ENCODE measurements at regions not wholly inside any gene's neighbourhood (a gene's known extent, or its start where the extent isn't known, plus 50 kb on each side); places are given as distances from the start of the nearest gene placed in this dataset.

- TF ChIP-seq SUZ12 (IDR thresholded peaks at IDR 0.05; ENCODE audit: extremely low read depth, insufficient read depth, insufficient read length), result no peak
- TF ChIP-seq ZNF274 (IDR thresholded peaks at IDR 0.05; ENCODE audit: low read depth, low read length), result no peak
- TF ChIP-seq YY1 (IDR thresholded peaks at IDR 0.05; ENCODE audit: insufficient read depth, insufficient read length), result no peak
These were observed 246.9 kb downstream of the MPDZ start for GRCh38 chr9:13032585-13032984.
